ENCODE measurements at regions not wholly inside any gene's neighbourhood (a gene's known extent, or its start where the extent isn't known, plus 50 kb on each side); places are given as distances from the start of the nearest gene placed in this dataset.

GRCh38 chrX:39096599-39096998 is 295.3 kb downstream of the MID1IP1 start:
- CTCF ChIA-PET: interaction anchor here (0.6 to 0.7 kb wide), 3 partner anchors 17 to 1319 kb away, joined by 3 to 4 read pairs (median 3); no protein-coding TSS in a partner anchor
- Histone ChIP-seq H3K4me1 (ENCODE audit: control insufficient read depth, insufficient read depth, low read length) (no peaks in the 10 kb centered on the region), H3K9me3 (ENCODE audit: control insufficient read depth, insufficient read depth, low read depth, low read length) (no peaks in the 10 kb centered on the region), H3K4me3 (ENCODE audit: low read depth, low read length) (no peak overlapping the region), H3K36me3 (ENCODE audit: control insufficient read depth in 2 of 2, insufficient read depth in 1 of 2, low read length in 2 of 2) (no peaks in the 10 kb centered on the region), H3K27ac (ENCODE audit: extremely low read depth, low read depth, low read length) (no peak overlapping the region)
- POLR2A ChIA-PET: no interaction called here
- no peak for TF ChIP-seq ZNF843 (tag by site-specific recombination; IDR thresholded peaks at IDR 0.05)
- TF ChIP-seq ZSCAN5A (tag by site-specific recombination; IDR thresholded peaks at IDR 0.05): no peak
- no peak for TF ChIP-seq ZNF133 (tag by site-specific recombination; IDR thresholded peaks at IDR 0.05)
- no peak for TF ChIP-seq BCL6B (tag by site-specific recombination; IDR thresholded peaks at IDR 0.05)
- no peak for TF ChIP-seq HOXC10 (CRISPR knock-in tag; IDR thresholded peaks at IDR 0.05)
- TF ChIP-seq ZNF501 (tag by site-specific recombination; IDR thresholded peaks at IDR 0.05): no peak
- TF ChIP-seq PRDM4 (tag by site-specific recombination; IDR thresholded peaks at IDR 0.05): no peak
- no peak for TF ChIP-seq ZNF701 (tag by site-specific recombination; IDR thresholded peaks at IDR 0.05)
- TF ChIP-seq HOXD13 (CRISPR knock-in tag; IDR thresholded peaks at IDR 0.05; ENCODE audit: borderline replicate concordance): no peak

GRCh38 chrX:39104745-39105144 is 303.5 kb downstream of the MID1IP1 start:
- CTCF ChIA-PET: interaction anchor here (0.6 kb wide), 2 partner anchors 15 to 44 kb away, joined by 4 read pairs; no protein-coding TSS in a partner anchor
- POLR2A ChIA-PET: no interaction called here
- H3K27ac ChIP-seq (ENCODE audit: extremely low read depth, low read depth, low read length): no peak overlapping the region

More at GRCh38 chrX:39104745-39105144, 303.5 kb downstream of the MID1IP1 start:
- Histone ChIP-seq H3K36me3 (ENCODE audit: control insufficient read depth in 2 of 2, insufficient read depth in 1 of 2, low read length in 2 of 2) (no peaks in the 10 kb centered on the region), H3K4me3 (ENCODE audit: low read depth, low read length) (no peak overlapping the region), H3K4me1 (ENCODE audit: control insufficient read depth, insufficient read depth, low read length) (no peaks in the 10 kb centered on the region), H3K9me3 (ENCODE audit: control insufficient read depth, insufficient read depth, low read depth, low read length) (no peaks in the 10 kb centered on the region)
- TF ChIP-seq BCL6B (tag by site-specific recombination; IDR thresholded peaks at IDR 0.05) (no peak), ZNF670 (tag by site-specific recombination; IDR thresholded peaks at IDR 0.05; ENCODE audit: low read depth) (no peak), PRDM6 (tag by site-specific recombination; IDR thresholded peaks at IDR 0.05) (no peak), ZNF488 (tag by site-specific recombination; IDR thresholded peaks at IDR 0.05) (no peak), ZNF23 (tag by site-specific recombination; IDR thresholded peaks at IDR 0.05; ENCODE audit: borderline replicate concordance) (no peak), ZNF658 (tag by site-specific recombination; IDR thresholded peaks at IDR 0.05) (no peak), ZNF423 (tag by site-specific recombination; IDR thresholded peaks at IDR 0.05) (no peak), ZNF248 (tag by site-specific recombination; IDR thresholded peaks at IDR 0.05) (no peak), ZNF768 (tag by site-specific recombination; IDR thresholded peaks at IDR 0.05) (no peak), ZNF510 (tag by site-specific recombination; IDR thresholded peaks at IDR 0.05; ENCODE audit: insufficient replicate concordance) (no peak)

Data from HEK293 (cell line).